T-helper 17 cell (primary cell): ENCODE measurements at regions not wholly inside any gene's neighbourhood (a gene's known extent, or its start where the extent isn't known, plus 50 kb on each side); places are given as distances from the start of the nearest gene placed in this dataset.
"Not testable (repeated sequence)": the region's sequence is repeated elsewhere in the genome, so short reads cannot be mapped to it uniquely, and the experiment has no call there.

ENCODE experiments used
- ATAC-seq: fragments of 150-1000 bp; cut with Tn5 transposase; 2 replicates; pipeline ENCODE4 v1.10.0; 2021; ENCODE audit warnings: mild to moderate bottlenecking, moderate library complexity
- DNase-seq, 3 donors: peaks; one replicate each; pipeline versions ENCODE4 v3.0.0 to v3.0.0-alpha.2; 2020 to 2021
- H3K9me3 ChIP-seq: one replicate; pipeline ENCODE4 v1.7.0; 2013; ENCODE audit warnings: low read length, mild to moderate bottlenecking; ENCODE audit not compliant: control insufficient read depth, poor library complexity, severe bottlenecking
- H3K27ac Mint-ChIP-seq: one replicate; pipeline ENCODE4 v1.8.0; 2022; ENCODE audit warnings: mild to moderate bottlenecking, moderate library complexity, mixed read lengths
- H3K27me3 Mint-ChIP-seq: one replicate; pipeline ENCODE4 v1.8.0; 2022; ENCODE audit warnings: mixed read lengths
- H3K36me3 Mint-ChIP-seq: one replicate; pipeline ENCODE4 v1.8.0; 2022; ENCODE audit warnings: low read depth, mixed read lengths
- H3K4me1 Mint-ChIP-seq: one replicate; pipeline ENCODE4 v1.8.0; 2022; ENCODE audit warnings: mild to moderate bottlenecking, mixed read lengths
- H3K4me3 Mint-ChIP-seq: one replicate; pipeline ENCODE4 v1.8.0; 2022; ENCODE audit warnings: mild to moderate bottlenecking, moderate library complexity, mixed read lengths

- Mint-ChIP-seq H3K27ac (peak overlapping the region; percentile 94), H3K27me3 (no peaks in the 10 kb centered on the region), H3K4me1 (peaks cover 42% of the 10 kb centered on the region), H3K36me3 (no peaks in the 10 kb centered on the region), H3K4me3 (peak overlapping the region; percentile 96)
- ATAC-seq (no peak), DNase-seq (peak in 1 of 3 donors; percentile 10)
- no peaks in the 10 kb centered on the region for H3K9me3 ChIP-seq
These were observed 86.3 kb upstream of the MELK start for GRCh38 chr9:36486329-36486932.

DNA sequence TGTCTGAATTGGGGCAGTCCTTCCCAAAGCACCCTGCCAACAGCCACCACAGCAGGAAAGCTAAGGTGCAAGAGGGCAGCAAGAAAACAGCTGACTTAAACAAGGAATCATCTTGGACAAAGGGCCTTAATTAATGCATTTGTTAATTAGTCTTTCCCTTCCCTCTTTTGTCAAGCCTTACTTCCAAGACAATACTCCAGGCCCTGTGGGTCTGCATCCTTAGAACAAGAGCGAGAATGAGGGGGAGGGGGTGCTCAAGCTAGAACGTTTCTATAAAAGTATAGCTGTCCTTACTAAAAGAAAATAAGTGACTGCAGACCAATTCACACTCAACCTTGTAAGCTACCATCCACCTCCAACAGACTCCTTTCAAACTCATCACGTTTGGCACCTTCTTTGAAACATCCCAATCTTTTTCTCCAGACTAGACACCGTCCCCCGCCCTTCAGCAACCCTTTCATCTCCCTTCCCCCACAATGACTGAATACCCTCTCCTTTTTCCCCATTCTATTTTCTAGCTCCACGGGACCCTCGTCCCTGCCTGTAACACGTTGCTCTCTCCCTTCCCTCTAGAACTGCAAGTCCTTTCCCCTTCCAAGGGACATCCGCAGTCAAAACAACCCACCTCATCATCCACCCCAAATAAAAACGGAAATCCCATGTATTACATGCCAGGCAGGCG is 85.7 kb upstream of the RNF38 start:
- no peaks in the 10 kb centered on the region for H3K9me3 ChIP-seq
- Mint-ChIP-seq H3K36me3 (no peaks in the 10 kb centered on the region), H3K27ac (peak overlapping the region; percentile 94), H3K27me3 (no peaks in the 10 kb centered on the region), H3K4me3 (peak overlapping the region; percentile 96), H3K4me1 (peaks cover 45% of the 10 kb centered on the region)
- DNase-seq = no peak
- ATAC-seq = no peak

GRCh38 chr9:36484124-36484523 is 84.1 kb upstream of the RNF38 start:
- no peaks in the 10 kb centered on the region for H3K36me3 Mint-ChIP-seq
- H3K4me3 Mint-ChIP-seq = peak overlapping the region; percentile 45
- H3K4me1 Mint-ChIP-seq = peaks cover 42% of the 10 kb centered on the region
- no peaks in the 10 kb centered on the region for H3K27me3 Mint-ChIP-seq
- H3K9me3 ChIP-seq = no peaks in the 10 kb centered on the region
- no peak for ATAC-seq
- peak overlapping the region; percentile 94 for H3K27ac Mint-ChIP-seq
- DNase-seq = no peak

DNA sequence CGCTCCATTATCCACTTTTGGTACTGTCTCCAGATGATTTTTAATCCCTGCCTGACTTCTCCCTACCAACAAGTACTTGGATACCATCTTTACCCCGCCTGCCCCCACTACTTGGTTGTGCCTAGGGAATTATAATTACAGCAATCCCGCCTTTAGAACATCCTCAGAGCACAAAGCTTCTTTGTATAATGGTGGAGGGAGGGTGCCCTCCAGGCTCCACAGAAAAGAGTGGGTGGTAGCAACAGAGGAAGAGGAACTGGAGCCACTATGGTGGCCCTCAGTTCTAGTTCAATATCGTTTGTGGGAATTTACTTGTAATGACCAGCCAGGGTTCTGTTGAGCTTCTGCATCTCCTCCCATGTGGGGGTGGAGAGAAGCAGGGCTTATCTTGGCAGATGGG is 79.0 kb upstream of the RNF38 start:
- H3K27me3 Mint-ChIP-seq = no peaks in the 10 kb centered on the region
- DNase-seq (no peak), ATAC-seq (no peak)
- H3K9me3 ChIP-seq = no peaks in the 10 kb centered on the region
- H3K4me1 Mint-ChIP-seq = peaks cover 20% of the 10 kb centered on the region
- H3K4me3 Mint-ChIP-seq = peak overlapping the region; percentile 31
- H3K27ac Mint-ChIP-seq = peak overlapping the region; percentile 39
- no peaks in the 10 kb centered on the region for H3K36me3 Mint-ChIP-seq

DNA sequence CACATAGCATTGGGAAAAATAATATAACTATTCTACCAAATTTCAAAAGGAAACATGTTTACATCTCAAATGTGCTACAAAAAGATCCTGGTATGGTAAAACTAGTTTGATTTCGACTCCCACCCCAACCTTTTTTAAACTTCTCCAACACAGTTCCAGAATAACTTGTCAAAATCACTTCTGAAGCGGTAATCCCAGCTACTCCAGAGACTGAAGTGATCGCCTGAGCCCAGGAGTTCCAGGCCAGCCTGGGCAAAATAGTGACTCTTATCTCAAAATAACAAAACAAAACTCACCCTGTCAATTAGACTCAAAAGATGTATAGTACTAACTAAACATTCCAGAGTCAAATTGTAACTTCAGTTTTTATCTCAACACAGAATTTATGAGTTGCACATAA is 71.3 kb upstream of the RNF38 start:
- H3K9me3 ChIP-seq = no peaks in the 10 kb centered on the region
- Mint-ChIP-seq H3K4me1 (peaks cover 24% of the 10 kb centered on the region), H3K27ac (peak overlapping the region; percentile 100), H3K27me3 (no peaks in the 10 kb centered on the region), H3K4me3 (peak overlapping the region; percentile 98), H3K36me3 (peaks cover 3% of the 10 kb centered on the region)
- DNase-seq (no peak), ATAC-seq (no peak)

GRCh38 chr9:36470643-36471290 is 70.7 kb upstream of the RNF38 start:
- no peaks in the 10 kb centered on the region for H3K9me3 ChIP-seq
- H3K4me1 Mint-ChIP-seq = peaks cover 24% of the 10 kb centered on the region
- peak; percentile 93 for ATAC-seq
- DNase-seq = peak; percentile 26 to 46 (median 36)
- H3K4me3 Mint-ChIP-seq = peak overlapping the region; percentile 98
- no peaks in the 10 kb centered on the region for H3K27me3 Mint-ChIP-seq
- peaks cover 3% of the 10 kb centered on the region for H3K36me3 Mint-ChIP-seq
- H3K27ac Mint-ChIP-seq = peak overlapping the region; percentile 100

GRCh38 chr9:36463467-36463866 is 63.4 kb upstream of the RNF38 start:
- Mint-ChIP-seq H3K36me3 (peaks cover 2% of the 10 kb centered on the region), H3K4me1 (peaks cover 28% of the 10 kb centered on the region), H3K27me3 (no peaks in the 10 kb centered on the region), H3K27ac (peak overlapping the region; percentile 74), H3K4me3 (no peak overlapping the region)
- DNase-seq = no peak
- no peak for ATAC-seq
- H3K9me3 ChIP-seq = no peaks in the 10 kb centered on the region

GRCh38 chr9:36462245-36462644 is 62.2 kb upstream of the RNF38 start:
- ATAC-seq (no peak), DNase-seq (no peak)
- Mint-ChIP-seq H3K27me3 (no peaks in the 10 kb centered on the region), H3K36me3 (peaks cover 2% of the 10 kb centered on the region), H3K27ac (peak overlapping the region; percentile 74), H3K4me1 (peaks cover 38% of the 10 kb centered on the region), H3K4me3 (no peak overlapping the region)
- no peaks in the 10 kb centered on the region for H3K9me3 ChIP-seq

DNA sequence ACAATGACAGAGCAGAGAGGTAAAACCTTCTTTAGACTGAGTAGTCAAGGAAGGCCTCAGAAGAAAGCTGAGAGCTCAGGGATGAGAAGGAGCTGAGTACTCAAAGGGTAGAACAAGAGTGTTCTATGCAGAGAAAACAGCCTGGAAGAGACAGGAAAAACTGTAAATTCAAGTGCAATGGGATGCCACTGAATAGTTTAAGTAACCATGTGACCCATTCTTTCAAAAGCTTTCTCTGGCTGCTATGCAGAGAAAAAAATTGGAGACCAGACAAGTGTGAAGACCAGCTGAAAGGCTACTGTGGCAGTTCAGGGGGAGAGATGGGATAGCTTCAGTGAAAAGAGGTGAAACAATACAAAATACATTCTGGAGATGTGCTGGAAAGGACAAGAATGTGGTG is 61.3 kb upstream of the RNF38 start:
- no peak for ATAC-seq
- Mint-ChIP-seq H3K27ac (peak overlapping the region; percentile 37), H3K27me3 (no peaks in the 10 kb centered on the region), H3K4me3 (no peak overlapping the region), H3K4me1 (peaks cover 45% of the 10 kb centered on the region), H3K36me3 (peaks cover 2% of the 10 kb centered on the region)
- no peaks in the 10 kb centered on the region for H3K9me3 ChIP-seq
- DNase-seq = no peak

DNA sequence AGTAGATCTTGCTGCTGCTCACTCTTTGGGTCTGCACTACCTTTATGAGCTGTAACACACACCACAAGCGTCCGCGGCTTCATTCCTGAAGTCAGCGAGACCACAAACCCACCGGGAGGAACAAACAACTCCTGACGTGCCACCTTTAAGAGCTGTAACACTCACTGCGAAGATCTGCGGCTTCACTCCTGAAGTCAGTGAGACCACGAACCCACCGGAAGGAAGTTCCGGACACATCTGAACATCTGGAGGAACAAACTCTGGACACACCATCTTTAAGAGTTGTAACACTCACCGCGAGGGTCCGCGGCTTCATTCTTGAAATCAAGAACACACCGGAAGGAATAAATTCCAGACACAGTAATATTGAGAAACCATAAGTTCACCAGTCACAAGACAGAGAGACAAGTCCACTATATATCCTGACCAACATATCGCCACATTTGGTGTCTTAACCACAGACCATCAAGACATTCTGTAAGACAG is 58.4 kb upstream of the RNF38 start:
- Mint-ChIP-seq H3K4me3 (peak overlapping the region; percentile 76), H3K4me1 (peaks cover 43% of the 10 kb centered on the region), H3K27ac (peak overlapping the region; percentile 95)
- DNase-seq = peak in 2 of 3 donors; percentile 31 to 42
- H3K9me3 ChIP-seq, H3K27me3 Mint-ChIP-seq, H3K36me3 Mint-ChIP-seq: not testable (repeated sequence)
- peak; percentile 56 for ATAC-seq

DNA sequence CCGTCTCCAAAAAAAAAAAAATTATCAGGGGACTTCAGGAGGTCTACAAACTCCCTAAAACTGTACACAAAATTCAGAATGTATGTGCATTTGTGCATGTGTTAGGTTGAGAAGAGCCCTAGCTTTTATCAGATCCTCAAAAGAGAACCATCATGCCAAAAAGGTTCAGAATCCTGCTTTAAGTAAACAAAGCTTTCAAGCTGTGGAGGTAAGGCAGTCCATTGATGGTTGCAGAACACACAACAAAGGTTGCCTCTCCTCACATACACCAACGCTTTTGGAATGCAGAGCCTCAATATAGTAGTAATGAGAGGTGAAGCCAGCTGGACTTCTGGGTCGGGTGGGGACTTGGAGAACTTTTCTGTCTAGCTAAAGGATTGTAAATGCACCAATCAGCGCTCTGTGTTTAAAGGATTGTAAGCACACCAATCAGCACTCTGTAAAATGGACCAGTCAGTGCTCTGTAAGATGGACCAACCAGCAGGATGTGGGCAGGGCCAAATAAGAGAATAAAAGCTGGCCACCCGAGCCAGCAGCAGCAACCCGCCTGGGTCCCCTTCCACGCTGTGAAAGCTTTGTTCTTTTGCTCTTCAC is 57.9 kb upstream of the RNF38 start:
- no peak for DNase-seq
- ATAC-seq = peak; percentile 48
- H3K9me3 ChIP-seq = no peaks in the 10 kb centered on the region
- no peaks in the 10 kb centered on the region for H3K27me3 Mint-ChIP-seq
- peaks cover 2% of the 10 kb centered on the region for H3K36me3 Mint-ChIP-seq
- H3K4me1 Mint-ChIP-seq = peaks cover 40% of the 10 kb centered on the region
- peak overlapping the region; percentile 76 for H3K4me3 Mint-ChIP-seq
- H3K27ac Mint-ChIP-seq = peak overlapping the region; percentile 95

- Mint-ChIP-seq H3K27me3 (no peaks in the 10 kb centered on the region), H3K4me3 (peak overlapping the region; percentile 15), H3K4me1 (peaks cover 30% of the 10 kb centered on the region), H3K36me3 (no peaks in the 10 kb centered on the region), H3K27ac (peak overlapping the region; percentile 57)
- ATAC-seq (no peak), DNase-seq (no peak)
- H3K9me3 ChIP-seq = no peaks in the 10 kb centered on the region
These were observed 56.5 kb upstream of the RNF38 start for GRCh38 chr9:36456480-36457065.

- Mint-ChIP-seq H3K4me3 (no peak overlapping the region), H3K4me1 (peaks cover 13% of the 10 kb centered on the region), H3K27ac (peak overlapping the region; percentile 80), H3K36me3 (no peaks in the 10 kb centered on the region), H3K27me3 (no peaks in the 10 kb centered on the region)
- no peak for ATAC-seq
- DNase-seq = no peak
- H3K9me3 ChIP-seq = no peaks in the 10 kb centered on the region
These were observed 51.9 kb upstream of the RNF38 start for GRCh38 chr9:36451949-36452348.
